Peyer's patch (tissue), 4 donors: ENCODE measurements at regions not wholly inside any gene's neighbourhood (a gene's known extent, or its start where the extent isn't known, plus 50 kb on each side); places are given as distances from the start of the nearest gene placed in this dataset.

ENCODE experiments used
- CTCF ChIP-seq, 6 experiments: fragments of 450-650 bp in 4 of 6; fragments of 200-600 bp in 2 of 6; sonication (generic) in 1 of 6; IDR thresholded peaks; one replicate each; pipeline ENCODE4 v1.5.1; 2017 to 2019; ENCODE audit warnings: antibody characterized with exemption in 6 of 6, mild to moderate bottlenecking in 3 of 6, moderate library complexity in 1 of 6
- POLR2A ChIP-seq, 2 donors: fragments of 450-650 bp; IDR thresholded peaks; one replicate each; pipeline ENCODE4 v1.5.1; 2017; ENCODE audit warnings: antibody characterized with exemption in 2 of 2, mild to moderate bottlenecking in 2 of 2, moderate library complexity in 2 of 2

- TF ChIP-seq POLR2A (IDR thresholded peaks at IDR 0.05) (no peak), CTCF (IDR thresholded peaks at IDR 0.05) (no peak)
Measured at GRCh38 chr4:106583108-106583507, 214.5 kb upstream of the GIMD1 start.
